ENCODE measurements at regions not wholly inside any gene's neighbourhood (a gene's known extent, or its start where the extent isn't known, plus 50 kb on each side); places are given as distances from the start of the nearest gene placed in this dataset.

- TF ChIP-seq EZH2 (IDR thresholded peaks at IDR 0.05) (no peak), POLR2AphosphoS5 (IDR thresholded peaks at IDR 0.05; ENCODE audit: borderline replicate concordance, low read depth, low read length) (no peak), FOXP2 (optimal IDR thresholded peaks at IDR 0.05; ENCODE audit: control extremely low read depth, extremely low read length, insufficient read depth) (no peak)
Observed at GRCh38 chr11:32290783-32291182, 144.6 kb downstream of the WT1 start.
